IPS-18a (cell line): ENCODE measurements at regions not wholly inside any gene's neighbourhood (a gene's known extent, or its start where the extent isn't known, plus 50 kb on each side); places are given as distances from the start of the nearest gene placed in this dataset.

Source experiments
- H3K27ac ChIP-seq: one replicate; pipeline ENCODE4 v1.5.1; 2013; ENCODE audit warnings: low read length
- H3K27me3 ChIP-seq: one replicate; pipeline ENCODE4 v1.6.1; 2013; ENCODE audit warnings: mild to moderate bottlenecking, low read length; ENCODE audit not compliant: control insufficient read depth, insufficient read depth
- H3K36me3 ChIP-seq: one replicate; pipeline ENCODE4 v1.6.1; 2013; ENCODE audit warnings: low read depth, low read length; ENCODE audit not compliant: control insufficient read depth
- H3K4me1 ChIP-seq: one replicate; pipeline ENCODE4 v1.6.1; 2013; ENCODE audit warnings: low read depth, low read length; ENCODE audit not compliant: control insufficient read depth
- H3K4me3 ChIP-seq: one replicate; pipeline ENCODE4 v1.5.1; 2013; ENCODE audit warnings: low read length
- H3K9ac ChIP-seq: one replicate; pipeline ENCODE4 v1.6.1; 2013; ENCODE audit warnings: mild to moderate bottlenecking, low read length, moderate library complexity
- H3K9me3 ChIP-seq: one replicate; pipeline ENCODE4 v1.6.1; 2013; ENCODE audit warnings: low read depth, low read length; ENCODE audit not compliant: control insufficient read depth

DNA sequence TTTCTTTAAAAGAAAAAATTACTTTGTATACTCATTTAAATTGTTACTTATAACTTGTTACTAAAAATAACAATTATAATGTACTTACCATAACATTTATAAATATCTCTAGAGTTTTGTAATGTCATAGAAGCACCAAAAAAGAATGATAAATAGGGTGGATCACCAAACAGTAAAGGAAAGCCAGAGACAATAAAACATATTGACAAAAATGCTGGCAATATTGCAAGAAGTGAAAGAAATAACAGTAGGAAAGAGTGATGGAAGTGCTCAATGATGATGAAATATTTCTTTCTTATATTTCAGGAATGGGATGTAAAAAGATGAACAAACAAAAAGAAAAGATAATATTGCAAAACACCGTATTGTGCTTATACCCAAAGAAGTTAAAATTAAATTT, 301.7 kb downstream of the CENPW start:
- Histone ChIP-seq H3K4me1 (no peaks in the 10 kb centered on the region), H3K9me3 (no peaks in the 10 kb centered on the region), H3K9ac (no peak overlapping the region), H3K4me3 (no peak overlapping the region), H3K27me3 (no peaks in the 10 kb centered on the region), H3K36me3 (no peaks in the 10 kb centered on the region), H3K27ac (no peak overlapping the region)

DNA sequence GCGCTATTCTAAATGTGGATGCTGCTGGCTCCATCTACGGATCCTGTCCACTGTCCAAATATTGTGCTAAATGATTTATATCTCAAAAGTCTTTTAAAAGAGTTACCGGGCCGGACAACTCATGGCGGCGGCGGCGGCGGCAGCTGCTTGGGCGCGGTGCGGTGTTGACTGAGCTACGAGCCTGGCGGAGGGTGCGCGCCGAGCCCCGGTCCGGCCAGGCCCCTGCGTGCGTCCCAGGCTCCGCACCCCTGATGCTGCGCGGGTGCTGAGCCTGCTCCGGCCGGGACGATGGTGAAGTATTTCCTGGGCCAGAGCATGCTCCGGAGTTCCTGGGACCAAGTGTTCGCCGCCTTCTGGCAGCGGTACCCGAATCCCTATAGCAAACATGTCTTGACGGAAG, 303.4 kb downstream of the CENPW start:
- Histone ChIP-seq H3K9me3 (no peaks in the 10 kb centered on the region), H3K27me3 (no peaks in the 10 kb centered on the region), H3K4me3 (no peak overlapping the region), H3K9ac (no peak overlapping the region), H3K4me1 (no peaks in the 10 kb centered on the region), H3K27ac (no peak overlapping the region), H3K36me3 (no peaks in the 10 kb centered on the region)

DNA sequence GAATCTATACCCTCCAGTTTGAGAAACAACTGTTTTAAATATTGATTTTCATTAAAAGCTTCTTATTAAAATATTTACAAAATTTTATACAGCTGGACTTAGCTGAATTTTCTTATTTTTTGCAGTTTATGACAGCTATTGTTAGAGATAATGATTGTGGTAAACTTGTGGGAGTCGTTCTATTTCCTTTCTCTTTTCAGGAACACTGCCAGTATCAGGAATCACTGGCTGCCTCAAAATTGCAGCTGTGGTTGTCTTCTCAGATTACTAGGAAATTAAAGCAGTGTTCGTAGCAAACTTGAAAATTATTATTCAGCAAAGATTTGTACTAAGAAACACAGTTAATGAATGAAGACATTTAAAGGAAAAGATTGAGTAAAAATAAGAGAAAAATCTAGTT, 311.0 kb downstream of the CENPW start:
- Histone ChIP-seq H3K27ac (no peak overlapping the region), H3K4me3 (no peak overlapping the region), H3K9me3 (peaks cover 4% of the 10 kb centered on the region), H3K27me3 (no peaks in the 10 kb centered on the region), H3K36me3 (no peaks in the 10 kb centered on the region), H3K4me1 (no peaks in the 10 kb centered on the region), H3K9ac (no peak overlapping the region)

DNA sequence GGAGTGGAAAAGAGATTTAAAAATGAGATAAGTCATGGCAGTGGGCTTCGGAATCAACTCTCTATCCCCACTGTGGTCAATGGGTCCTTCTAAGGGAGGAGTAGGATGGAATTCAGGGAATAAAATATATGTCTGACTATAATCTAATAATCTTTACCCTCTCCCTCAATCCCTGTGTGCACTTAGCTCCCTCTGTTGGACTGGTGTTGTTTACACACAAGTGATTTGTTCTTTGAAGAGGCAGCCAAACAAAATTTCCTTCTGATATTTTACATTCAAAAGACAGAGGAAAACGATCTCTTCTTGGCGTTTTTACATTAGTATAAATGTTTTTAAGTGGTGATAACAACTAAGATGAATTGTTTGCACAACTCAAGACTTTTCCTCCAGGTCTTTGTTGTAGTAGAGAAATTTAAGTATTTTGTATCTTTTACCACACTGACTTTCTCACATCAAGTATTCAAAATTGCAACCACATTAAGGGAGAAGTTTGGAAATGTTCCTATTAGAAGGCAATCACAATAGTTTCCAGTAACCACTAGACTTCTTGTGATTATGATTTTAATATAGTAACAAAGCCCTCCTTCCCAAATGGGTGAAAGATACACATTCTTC, 317.8 kb downstream of the CENPW start:
- Histone ChIP-seq H3K9me3 (peaks cover 4% of the 10 kb centered on the region), H3K36me3 (no peaks in the 10 kb centered on the region), H3K4me3 (no peak overlapping the region), H3K27ac (no peak overlapping the region), H3K9ac (no peak overlapping the region), H3K4me1 (no peaks in the 10 kb centered on the region), H3K27me3 (no peaks in the 10 kb centered on the region)

DNA sequence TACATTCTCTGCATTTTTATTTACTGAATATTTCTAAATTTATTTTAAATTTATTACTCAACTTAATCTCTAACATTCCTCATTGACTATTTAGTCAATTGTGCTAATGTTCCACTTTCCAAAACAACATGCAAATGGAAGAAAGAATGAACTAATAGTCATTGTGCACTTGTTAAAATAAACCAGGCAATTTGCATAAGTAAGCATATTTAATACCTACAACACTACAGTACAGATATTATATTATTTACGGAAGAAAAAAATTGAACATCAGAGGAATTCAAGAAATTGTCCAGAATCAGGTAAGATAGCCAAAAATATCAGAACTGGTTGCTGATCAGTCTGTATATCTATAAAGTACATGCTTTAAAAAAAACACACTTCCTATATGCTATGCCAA, 320.5 kb downstream of the CENPW start:
- H3K4me1 ChIP-seq: no peaks in the 10 kb centered on the region
- no peaks in the 10 kb centered on the region for H3K36me3 ChIP-seq
- H3K9ac ChIP-seq: no peak overlapping the region
- peaks cover 4% of the 10 kb centered on the region for H3K9me3 ChIP-seq
- no peak overlapping the region for H3K27ac ChIP-seq
- no peaks in the 10 kb centered on the region for H3K27me3 ChIP-seq
- no peak overlapping the region for H3K4me3 ChIP-seq

DNA sequence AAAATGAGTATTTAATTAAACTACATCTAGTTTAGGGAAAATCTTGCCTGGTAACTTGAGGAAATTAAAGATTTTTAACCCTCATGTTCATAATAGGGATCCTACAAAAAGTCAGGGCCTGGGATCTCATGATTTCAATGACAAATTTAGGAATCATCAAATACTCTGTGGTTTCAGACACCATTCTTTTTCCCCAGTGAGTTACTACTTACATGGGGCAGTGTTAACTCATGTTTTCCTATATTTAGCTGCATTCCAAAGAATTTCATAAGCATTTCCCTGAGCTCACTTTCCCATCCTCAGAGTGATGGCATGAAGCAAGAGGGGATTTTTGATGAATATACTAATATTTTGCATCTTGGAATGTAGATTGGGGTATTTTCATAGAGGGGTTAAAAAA, 321.7 kb downstream of the CENPW start:
- Histone ChIP-seq H3K9me3 (no peaks in the 10 kb centered on the region), H3K36me3 (no peaks in the 10 kb centered on the region), H3K27ac (no peak overlapping the region), H3K9ac (no peak overlapping the region), H3K4me1 (no peaks in the 10 kb centered on the region), H3K4me3 (no peak overlapping the region), H3K27me3 (no peaks in the 10 kb centered on the region)

DNA sequence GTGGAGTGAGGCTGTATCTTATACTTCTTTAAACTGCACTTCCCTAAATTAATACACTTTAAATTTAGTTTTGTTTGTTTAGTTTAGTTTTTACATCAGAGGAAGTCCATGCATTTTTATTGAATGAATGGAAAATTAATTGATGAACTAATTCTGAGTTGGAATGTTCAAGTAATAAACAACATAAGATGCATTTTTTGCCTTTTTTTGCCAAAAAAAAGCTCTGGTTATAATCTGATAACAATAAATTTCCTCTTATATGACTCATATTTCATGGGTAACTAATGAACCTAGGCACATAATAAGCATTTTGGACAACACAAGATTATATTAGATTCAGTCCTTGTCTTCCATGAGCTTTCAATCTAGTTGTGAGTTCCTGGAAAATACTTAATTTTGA, 323.1 kb downstream of the CENPW start:
- H3K4me1 ChIP-seq: no peaks in the 10 kb centered on the region
- no peak overlapping the region for H3K4me3 ChIP-seq
- H3K9ac ChIP-seq: no peak overlapping the region
- no peaks in the 10 kb centered on the region for H3K27me3 ChIP-seq
- H3K9me3 ChIP-seq: no peaks in the 10 kb centered on the region
- no peak overlapping the region for H3K27ac ChIP-seq
- no peaks in the 10 kb centered on the region for H3K36me3 ChIP-seq

DNA sequence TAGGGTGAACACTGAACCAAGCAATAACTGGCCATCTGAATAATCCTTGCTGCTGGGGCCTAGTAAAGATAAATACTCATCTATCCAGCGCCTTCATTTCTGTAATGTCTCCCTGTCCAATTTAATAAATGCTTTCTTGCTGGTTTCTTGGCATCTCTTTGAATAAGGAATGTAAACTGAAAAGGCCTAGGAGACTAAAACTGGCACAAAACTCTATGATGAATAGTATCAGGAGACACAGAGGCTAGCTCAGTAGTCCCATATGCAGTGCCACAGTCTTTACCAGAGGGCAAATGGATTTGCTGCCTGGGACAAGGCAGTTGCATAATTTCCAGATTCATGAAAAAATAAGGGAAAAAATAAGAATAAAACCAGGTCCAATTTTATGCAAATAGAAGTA, 324.4 kb downstream of the CENPW start:
- H3K27me3 ChIP-seq: no peaks in the 10 kb centered on the region
- no peak overlapping the region for H3K27ac ChIP-seq
- H3K4me3 ChIP-seq: no peak overlapping the region
- H3K9ac ChIP-seq: no peak overlapping the region
- no peaks in the 10 kb centered on the region for H3K36me3 ChIP-seq
- H3K4me1 ChIP-seq: no peaks in the 10 kb centered on the region
- H3K9me3 ChIP-seq: no peaks in the 10 kb centered on the region

DNA sequence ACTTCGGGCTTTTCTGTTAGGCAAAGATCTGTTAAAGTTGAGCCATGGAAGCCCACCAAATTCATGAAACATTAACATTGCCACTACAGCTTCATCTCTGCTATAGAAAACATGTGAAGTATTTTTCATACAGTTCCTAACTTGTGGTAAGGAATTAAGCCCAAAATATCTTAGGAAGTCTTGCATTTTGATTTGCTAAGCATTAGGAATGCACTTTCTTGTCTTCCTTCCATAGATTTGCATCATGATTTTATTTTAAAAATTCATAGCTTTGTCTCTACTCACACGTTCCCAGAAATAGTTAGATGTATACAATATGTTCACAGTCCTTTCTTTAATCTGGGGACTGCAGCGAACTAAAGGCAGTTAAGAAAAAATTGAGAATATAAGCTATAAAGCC, 325.6 kb downstream of the CENPW start:
- Histone ChIP-seq H3K27me3 (no peaks in the 10 kb centered on the region), H3K4me3 (no peak overlapping the region), H3K36me3 (no peaks in the 10 kb centered on the region), H3K9me3 (peaks cover 2% of the 10 kb centered on the region), H3K4me1 (no peaks in the 10 kb centered on the region), H3K9ac (no peak overlapping the region), H3K27ac (no peak overlapping the region)

DNA sequence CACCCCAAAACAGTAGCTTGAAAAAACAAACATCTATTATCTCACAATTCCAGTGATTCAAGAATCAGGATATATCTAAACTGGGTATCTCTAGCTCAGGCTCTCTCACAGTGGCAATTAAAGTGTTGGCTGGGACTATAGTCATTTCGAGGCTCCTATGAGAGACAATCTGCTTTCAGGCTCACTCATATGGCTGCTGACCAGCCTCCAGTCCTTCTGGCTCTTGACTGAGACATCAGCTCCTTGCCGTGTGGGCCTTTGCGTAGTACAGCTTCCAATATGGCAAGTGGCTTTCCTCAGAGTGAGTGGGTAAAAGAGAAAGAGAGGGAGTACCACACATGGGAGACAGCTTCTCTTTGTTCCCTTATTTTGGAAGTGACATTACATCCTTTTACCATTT, 327.2 kb downstream of the CENPW start:
- Histone ChIP-seq H3K9me3 (peaks cover 2% of the 10 kb centered on the region), H3K27ac (no peak overlapping the region), H3K4me3 (no peak overlapping the region), H3K27me3 (no peaks in the 10 kb centered on the region), H3K36me3 (no peaks in the 10 kb centered on the region), H3K4me1 (no peaks in the 10 kb centered on the region), H3K9ac (no peak overlapping the region)

DNA sequence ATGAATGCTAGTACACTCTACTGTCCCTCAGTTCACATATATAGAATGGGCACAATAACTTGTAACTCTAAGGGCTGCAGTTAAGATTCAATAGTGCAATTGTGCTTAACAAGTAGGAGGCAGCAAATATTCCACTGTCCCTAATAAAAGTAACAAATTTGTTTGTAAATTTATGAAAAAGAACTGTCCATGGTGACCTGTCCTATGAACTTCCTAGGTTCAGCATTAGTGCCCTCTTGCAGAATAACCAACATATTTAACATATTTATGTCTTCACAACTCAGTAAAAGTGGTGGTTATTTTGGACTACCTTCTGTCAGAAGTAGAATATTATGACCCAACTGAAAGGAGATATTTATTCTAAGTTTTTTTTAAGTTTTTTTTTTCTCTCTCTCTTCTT, 327.8 kb downstream of the CENPW start:
- peaks cover 8% of the 10 kb centered on the region for H3K9me3 ChIP-seq
- no peak overlapping the region for H3K9ac ChIP-seq
- no peaks in the 10 kb centered on the region for H3K4me1 ChIP-seq

DNA sequence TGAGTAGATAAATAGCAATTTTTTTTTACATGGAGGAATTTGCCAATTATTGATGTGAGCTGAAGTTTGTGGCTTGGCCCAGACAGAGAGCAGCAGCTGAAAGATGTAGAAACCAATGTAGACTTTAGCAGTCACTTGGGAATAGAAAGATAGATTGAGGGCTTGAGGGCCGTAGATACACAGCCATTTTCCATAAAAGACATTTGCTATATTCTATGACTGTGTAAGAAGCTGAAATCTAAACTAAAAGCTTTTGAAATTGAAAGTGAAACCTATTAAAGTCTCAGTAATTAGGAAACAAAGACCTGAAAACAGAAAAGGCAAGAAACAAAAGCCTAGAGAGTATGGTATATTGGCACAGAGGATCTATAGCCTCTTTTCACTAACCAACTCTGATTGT, 332.7 kb downstream of the CENPW start:
- H3K4me3 ChIP-seq: no peak overlapping the region
- H3K9ac ChIP-seq: no peak overlapping the region
- H3K36me3 ChIP-seq: no peaks in the 10 kb centered on the region
- no peaks in the 10 kb centered on the region for H3K27me3 ChIP-seq
- no peak overlapping the region for H3K27ac ChIP-seq
- H3K4me1 ChIP-seq: no peaks in the 10 kb centered on the region
- H3K9me3 ChIP-seq: peaks cover 9% of the 10 kb centered on the region

More for the DNA sequence above, 327.8 kb downstream of the CENPW start:
- Histone ChIP-seq H3K27me3 (no peaks in the 10 kb centered on the region), H3K36me3 (no peaks in the 10 kb centered on the region), H3K4me3 (no peak overlapping the region), H3K27ac (no peak overlapping the region)
